ENCODE measurements at regions not wholly inside any gene's neighbourhood (a gene's known extent, or its start where the extent isn't known, plus 50 kb on each side); places are given as distances from the start of the nearest gene placed in this dataset.

- DNase-seq (ENCODE audit: low read depth in 2 of 2): no peak
Observed at GRCh38 chr1:63198871-63199394, 123.4 kb upstream of the FOXD3 start.

- DNase-seq (ENCODE audit: low read depth in 2 of 2): no peak
Observed at GRCh38 chr1:63199706-63200335, 122.5 kb upstream of the FOXD3 start.

GRCh38 chr1:63200676-63201075, 121.7 kb upstream of the FOXD3 start:
- no peak for DNase-seq (ENCODE audit: low read depth in 2 of 2)

GRCh38 chr1:63203641-63204040, 118.7 kb upstream of the FOXD3 start:
- DNase-seq (ENCODE audit: low read depth in 2 of 2): no peak

GRCh38 chr1:63205776-63206175, 116.6 kb upstream of the FOXD3 start:
- DNase-seq (ENCODE audit: low read depth in 2 of 2): no peak

- no peak for DNase-seq (ENCODE audit: low read depth in 2 of 2)
Observed at GRCh38 chr1:63214553-63214952, 107.8 kb upstream of the FOXD3 start.

- DNase-seq (ENCODE audit: low read depth in 2 of 2): no peak
Observed at GRCh38 chr1:63223426-63223825, 98.9 kb upstream of the FOXD3 start.

GRCh38 chr1:63230722-63231121, 91.6 kb upstream of the FOXD3 start:
- DNase-seq (ENCODE audit: low read depth in 2 of 2): no peak

- no peak for DNase-seq (ENCODE audit: low read depth in 2 of 2)
Observed at GRCh38 chr1:63238721-63239120, 83.6 kb upstream of the FOXD3 start.

- DNase-seq (ENCODE audit: low read depth in 2 of 2): no peak
Observed at GRCh38 chr1:63245186-63245585, 77.2 kb upstream of the FOXD3 start.

GRCh38 chr1:63248216-63248615, 74.2 kb upstream of the FOXD3 start:
- no peak for DNase-seq (ENCODE audit: low read depth in 2 of 2)

- no peak for DNase-seq (ENCODE audit: low read depth in 2 of 2)
Observed at GRCh38 chr1:63255153-63255552, 67.2 kb upstream of the FOXD3 start.

GRCh38 chr1:63261736-63262458, 60.5 kb upstream of the FOXD3 start:
- DNase-seq (ENCODE audit: low read depth in 2 of 2): peak in 1 of 2 donors; percentile 4

GRCh38 chr1:63262459-63262770, 60.0 kb upstream of the FOXD3 start:
- no peak for DNase-seq (ENCODE audit: low read depth in 2 of 2)

- DNase-seq (ENCODE audit: low read depth in 2 of 2): peak in 1 of 2 donors; percentile 47
Observed at GRCh38 chr1:63264161-63264560, 58.2 kb upstream of the FOXD3 start.

- DNase-seq (ENCODE audit: low read depth in 2 of 2): no peak
Observed at GRCh38 chr1:63266857-63267256, 55.5 kb upstream of the FOXD3 start.

- no peak for DNase-seq (ENCODE audit: low read depth in 2 of 2)
Observed at GRCh38 chr1:63268876-63269275, 53.5 kb upstream of the FOXD3 start.

GRCh38 chr1:63269571-63269970, 52.8 kb upstream of the FOXD3 start:
- DNase-seq (ENCODE audit: low read depth in 2 of 2): no peak

Measured in lung microvascular endothelial cell (primary cell).